ENCODE measurements at regions not wholly inside any gene's neighbourhood (a gene's known extent, or its start where the extent isn't known, plus 50 kb on each side); places are given as distances from the start of the nearest gene placed in this dataset.

DNA sequence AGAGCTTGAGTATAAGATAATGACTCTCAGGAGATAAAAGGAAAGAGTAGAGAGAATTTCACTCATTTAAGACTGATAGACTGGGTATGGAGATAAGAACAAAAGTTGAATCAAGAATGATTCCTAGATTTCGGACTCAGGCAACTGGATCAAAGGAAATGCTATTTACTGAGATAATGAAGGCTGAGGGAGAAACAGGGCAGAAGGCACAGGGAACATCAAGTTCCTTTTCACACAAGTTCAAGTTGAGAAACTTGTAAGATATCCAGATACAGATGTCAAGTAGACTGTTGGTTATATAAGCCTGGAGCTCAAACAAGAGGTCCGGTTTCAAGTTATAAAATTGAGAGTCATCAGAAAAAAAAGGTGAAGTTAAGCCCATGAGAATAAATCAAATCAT lies 360.8 kb downstream of the TNS1 start:
- no peaks in the 10 kb centered on the region for H3K9me3 ChIP-seq (ENCODE audit: control insufficient read depth, insufficient read depth, low read length)
- no peak overlapping the region for H3K9ac ChIP-seq (ENCODE audit: low read depth, low read length)
- no peaks in the 10 kb centered on the region for H3K27me3 ChIP-seq (ENCODE audit: control insufficient read depth, insufficient read depth, low read length)
- H3K36me3 ChIP-seq (ENCODE audit: control insufficient read depth, insufficient read depth, low read length): no peaks in the 10 kb centered on the region
- no peaks in the 10 kb centered on the region for H3K4me1 ChIP-seq (ENCODE audit: control insufficient read depth, insufficient read depth, low read length)
- no peak overlapping the region for H3K27ac ChIP-seq (ENCODE audit: low read depth, low read length)
- H3K4me3 ChIP-seq (ENCODE audit: low read depth, low read length): no peak overlapping the region

GRCh38 chr2:217639481-217639880 lies 363.3 kb downstream of the TNS1 start:
- Histone ChIP-seq H3K9ac (ENCODE audit: low read depth, low read length) (no peak overlapping the region), H3K4me1 (ENCODE audit: control insufficient read depth, insufficient read depth, low read length) (no peaks in the 10 kb centered on the region), H3K36me3 (ENCODE audit: control insufficient read depth, insufficient read depth, low read length) (no peaks in the 10 kb centered on the region), H3K27me3 (ENCODE audit: control insufficient read depth, insufficient read depth, low read length) (no peaks in the 10 kb centered on the region), H3K9me3 (ENCODE audit: control insufficient read depth, insufficient read depth, low read length) (no peaks in the 10 kb centered on the region), H3K4me3 (ENCODE audit: low read depth, low read length) (no peak overlapping the region), H3K27ac (ENCODE audit: low read depth, low read length) (no peak overlapping the region)

DNA sequence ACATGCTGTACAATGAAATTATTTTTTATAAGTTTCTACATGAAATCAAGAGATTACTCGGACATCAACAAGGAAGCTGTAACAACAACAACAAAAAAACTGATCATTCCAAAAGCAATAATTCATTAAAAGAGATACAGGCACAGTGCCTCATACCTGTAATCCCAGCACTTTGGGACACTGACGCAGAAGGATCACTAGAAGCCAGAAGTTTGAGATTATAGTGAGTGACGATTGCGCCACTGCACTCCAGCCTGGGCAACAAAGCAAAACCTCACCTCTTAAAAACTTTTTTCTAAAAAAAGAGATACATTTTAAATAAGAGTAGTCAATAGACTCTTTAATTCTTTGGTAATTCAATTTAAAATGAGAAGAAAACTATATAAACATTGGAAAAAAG lies 364.3 kb downstream of the TNS1 start:
- H3K27ac ChIP-seq (ENCODE audit: low read depth, low read length): no peak overlapping the region
- no peaks in the 10 kb centered on the region for H3K36me3 ChIP-seq (ENCODE audit: control insufficient read depth, insufficient read depth, low read length)
- H3K9me3 ChIP-seq (ENCODE audit: control insufficient read depth, insufficient read depth, low read length): no peaks in the 10 kb centered on the region
- no peaks in the 10 kb centered on the region for H3K27me3 ChIP-seq (ENCODE audit: control insufficient read depth, insufficient read depth, low read length)
- H3K9ac ChIP-seq (ENCODE audit: low read depth, low read length): no peak overlapping the region
- H3K4me3 ChIP-seq (ENCODE audit: low read depth, low read length): no peak overlapping the region
- H3K4me1 ChIP-seq (ENCODE audit: control insufficient read depth, insufficient read depth, low read length): no peaks in the 10 kb centered on the region

- Histone ChIP-seq H3K36me3 (ENCODE audit: control insufficient read depth, insufficient read depth, low read length) (no peaks in the 10 kb centered on the region), H3K4me3 (ENCODE audit: low read depth, low read length) (no peak overlapping the region), H3K4me1 (ENCODE audit: control insufficient read depth, insufficient read depth, low read length) (no peaks in the 10 kb centered on the region), H3K9me3 (ENCODE audit: control insufficient read depth, insufficient read depth, low read length) (no peaks in the 10 kb centered on the region), H3K27me3 (ENCODE audit: control insufficient read depth, insufficient read depth, low read length) (no peaks in the 10 kb centered on the region), H3K9ac (ENCODE audit: low read depth, low read length) (no peak overlapping the region), H3K27ac (ENCODE audit: low read depth, low read length) (no peak overlapping the region)
Observed at GRCh38 chr2:217638031-217638430, 364.8 kb downstream of the TNS1 start.

GRCh38 chr2:217636991-217637561 lies 365.7 kb downstream of the TNS1 start:
- H3K4me1 ChIP-seq (ENCODE audit: control insufficient read depth, insufficient read depth, low read length): no peaks in the 10 kb centered on the region
- no peaks in the 10 kb centered on the region for H3K9me3 ChIP-seq (ENCODE audit: control insufficient read depth, insufficient read depth, low read length)
- H3K4me3 ChIP-seq (ENCODE audit: low read depth, low read length): no peak overlapping the region
- no peak overlapping the region for H3K27ac ChIP-seq (ENCODE audit: low read depth, low read length)
- no peak overlapping the region for H3K9ac ChIP-seq (ENCODE audit: low read depth, low read length)
- H3K27me3 ChIP-seq (ENCODE audit: control insufficient read depth, insufficient read depth, low read length): no peaks in the 10 kb centered on the region
- H3K36me3 ChIP-seq (ENCODE audit: control insufficient read depth, insufficient read depth, low read length): no peaks in the 10 kb centered on the region

DNA sequence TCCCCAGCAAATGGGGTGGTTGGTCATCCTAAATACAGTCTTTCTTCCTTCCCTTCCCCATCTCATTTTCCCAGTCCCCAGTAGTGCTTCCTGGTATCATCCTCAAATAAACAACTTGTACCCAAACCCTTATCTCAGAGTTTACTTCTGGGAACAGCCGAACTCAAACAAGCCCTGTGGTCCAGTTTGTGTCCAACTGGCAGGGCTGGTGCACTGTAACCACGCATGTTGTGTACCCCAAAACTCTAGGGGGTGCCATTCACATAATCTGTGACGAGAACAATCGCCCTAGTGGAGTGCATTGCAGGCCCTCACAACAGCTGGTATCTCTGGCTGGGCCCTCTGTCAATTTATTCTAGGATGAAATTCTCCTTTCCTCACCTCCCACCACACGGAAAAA lies 366.2 kb downstream of the TNS1 start:
- Histone ChIP-seq H3K27ac (ENCODE audit: low read depth, low read length) (no peak overlapping the region), H3K4me1 (ENCODE audit: control insufficient read depth, insufficient read depth, low read length) (no peaks in the 10 kb centered on the region), H3K4me3 (ENCODE audit: low read depth, low read length) (no peak overlapping the region), H3K27me3 (ENCODE audit: control insufficient read depth, insufficient read depth, low read length) (no peaks in the 10 kb centered on the region), H3K9ac (ENCODE audit: low read depth, low read length) (no peak overlapping the region), H3K9me3 (ENCODE audit: control insufficient read depth, insufficient read depth, low read length) (no peaks in the 10 kb centered on the region), H3K36me3 (ENCODE audit: control insufficient read depth, insufficient read depth, low read length) (no peaks in the 10 kb centered on the region)

GRCh38 chr2:217634871-217635270 lies 367.9 kb downstream of the TNS1 start:
- Histone ChIP-seq H3K4me3 (ENCODE audit: low read depth, low read length) (no peak overlapping the region), H3K4me1 (ENCODE audit: control insufficient read depth, insufficient read depth, low read length) (no peaks in the 10 kb centered on the region), H3K9ac (ENCODE audit: low read depth, low read length) (no peak overlapping the region), H3K9me3 (ENCODE audit: control insufficient read depth, insufficient read depth, low read length) (no peaks in the 10 kb centered on the region), H3K27me3 (ENCODE audit: control insufficient read depth, insufficient read depth, low read length) (no peaks in the 10 kb centered on the region), H3K27ac (ENCODE audit: low read depth, low read length) (no peak overlapping the region), H3K36me3 (ENCODE audit: control insufficient read depth, insufficient read depth, low read length) (no peaks in the 10 kb centered on the region)

- no peaks in the 10 kb centered on the region for H3K4me1 ChIP-seq (ENCODE audit: control insufficient read depth, insufficient read depth, low read length)
Observed at GRCh38 chr2:217632043-217632442, 370.8 kb downstream of the TNS1 start.

DNA sequence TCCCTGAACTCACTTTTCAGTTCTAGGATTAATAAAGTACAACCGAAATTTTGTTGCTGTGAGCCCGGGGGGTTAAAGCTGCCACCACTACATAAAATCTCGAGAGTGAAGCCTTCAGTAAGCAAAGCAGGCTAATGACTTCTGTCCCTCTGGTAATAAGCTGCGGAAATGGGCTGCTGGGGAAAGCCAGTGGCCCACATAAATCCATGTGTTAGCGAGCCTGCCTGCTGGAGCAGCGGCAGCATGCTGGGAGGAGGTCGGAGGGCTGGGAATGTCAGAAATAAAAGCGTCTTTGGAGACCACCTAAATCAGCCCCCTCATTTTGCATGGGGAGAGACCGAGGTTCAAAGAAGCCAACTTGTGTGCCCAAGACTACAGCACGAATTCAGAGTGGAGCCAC lies 371.7 kb downstream of the TNS1 start:
- H3K9ac ChIP-seq (ENCODE audit: low read depth, low read length): no peak overlapping the region
- no peaks in the 10 kb centered on the region for H3K36me3 ChIP-seq (ENCODE audit: control insufficient read depth, insufficient read depth, low read length)
- H3K9me3 ChIP-seq (ENCODE audit: control insufficient read depth, insufficient read depth, low read length): no peaks in the 10 kb centered on the region
- no peak overlapping the region for H3K27ac ChIP-seq (ENCODE audit: low read depth, low read length)
- H3K4me3 ChIP-seq (ENCODE audit: low read depth, low read length): no peak overlapping the region
- no peaks in the 10 kb centered on the region for H3K4me1 ChIP-seq (ENCODE audit: control insufficient read depth, insufficient read depth, low read length)
- no peaks in the 10 kb centered on the region for H3K27me3 ChIP-seq (ENCODE audit: control insufficient read depth, insufficient read depth, low read length)

More at GRCh38 chr2:217632043-217632442, 370.8 kb downstream of the TNS1 start:
- no peak overlapping the region for H3K4me3 ChIP-seq (ENCODE audit: low read depth, low read length)
- no peak overlapping the region for H3K9ac ChIP-seq (ENCODE audit: low read depth, low read length)
- H3K36me3 ChIP-seq (ENCODE audit: control insufficient read depth, insufficient read depth, low read length): no peaks in the 10 kb centered on the region
- no peak overlapping the region for H3K27ac ChIP-seq (ENCODE audit: low read depth, low read length)
- H3K27me3 ChIP-seq (ENCODE audit: control insufficient read depth, insufficient read depth, low read length): no peaks in the 10 kb centered on the region
- H3K9me3 ChIP-seq (ENCODE audit: control insufficient read depth, insufficient read depth, low read length): no peaks in the 10 kb centered on the region

DNA sequence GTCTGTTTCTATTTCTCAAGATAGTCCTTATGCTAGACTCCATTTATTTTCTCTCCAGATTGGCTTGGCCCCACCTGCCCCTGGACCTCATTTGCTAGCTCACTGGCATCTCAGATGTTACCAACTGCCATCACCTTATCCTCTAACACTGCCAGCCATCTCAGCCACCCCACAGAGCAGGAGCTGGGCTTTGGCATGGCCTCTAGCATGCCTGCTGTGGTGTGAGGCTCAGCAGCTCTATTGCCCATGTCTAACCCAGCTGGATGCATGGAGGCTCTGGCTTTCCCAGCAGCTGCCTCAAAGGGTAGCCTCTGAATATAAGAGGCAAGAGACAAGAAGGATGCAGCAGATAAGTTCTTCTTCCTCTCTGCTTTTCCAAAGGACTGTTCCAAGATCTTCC lies 373.4 kb downstream of the TNS1 start:
- H3K27me3 ChIP-seq (ENCODE audit: control insufficient read depth, insufficient read depth, low read length): no peaks in the 10 kb centered on the region
- H3K4me1 ChIP-seq (ENCODE audit: control insufficient read depth, insufficient read depth, low read length): no peaks in the 10 kb centered on the region
- H3K4me3 ChIP-seq (ENCODE audit: low read depth, low read length): no peak overlapping the region
- H3K36me3 ChIP-seq (ENCODE audit: control insufficient read depth, insufficient read depth, low read length): no peaks in the 10 kb centered on the region
- H3K27ac ChIP-seq (ENCODE audit: low read depth, low read length): no peak overlapping the region
- no peak overlapping the region for H3K9ac ChIP-seq (ENCODE audit: low read depth, low read length)
- H3K9me3 ChIP-seq (ENCODE audit: control insufficient read depth, insufficient read depth, low read length): no peaks in the 10 kb centered on the region

DNA sequence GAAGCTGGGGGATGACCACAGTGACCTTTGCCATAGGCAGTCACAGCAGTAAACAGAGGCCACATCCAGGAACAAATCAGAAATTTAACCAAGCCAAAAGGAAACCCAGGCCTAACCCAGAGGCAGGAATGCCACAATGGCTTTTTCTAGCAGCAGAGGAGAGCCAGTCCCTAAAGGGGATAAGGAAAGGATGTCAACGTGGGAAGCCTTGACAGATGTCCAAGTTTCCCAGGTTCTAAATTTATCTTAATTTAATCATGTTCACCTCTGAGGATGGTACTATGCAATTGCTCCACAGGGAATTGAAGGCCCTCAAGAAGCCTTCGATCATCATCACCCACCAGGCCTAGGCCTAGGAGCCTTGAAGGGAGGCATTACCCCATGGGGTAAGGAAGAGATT lies 374.7 kb downstream of the TNS1 start:
- H3K4me1 ChIP-seq (ENCODE audit: control insufficient read depth, insufficient read depth, low read length): peaks cover 2% of the 10 kb centered on the region; the same call in 1 of the 2 replicates
- H3K9me3 ChIP-seq (ENCODE audit: control insufficient read depth, insufficient read depth, low read length): no peaks in the 10 kb centered on the region

GRCh38 chr2:217626926-217627325 lies 375.9 kb downstream of the TNS1 start:
- Histone ChIP-seq H3K36me3 (ENCODE audit: control insufficient read depth, insufficient read depth, low read length) (no peaks in the 10 kb centered on the region), H3K27me3 (ENCODE audit: control insufficient read depth, insufficient read depth, low read length) (no peaks in the 10 kb centered on the region), H3K9me3 (ENCODE audit: control insufficient read depth, insufficient read depth, low read length) (no peaks in the 10 kb centered on the region), H3K4me1 (ENCODE audit: control insufficient read depth, insufficient read depth, low read length) (peaks cover 13% of the 10 kb centered on the region), H3K27ac (ENCODE audit: low read depth, low read length) (no peak overlapping the region), H3K4me3 (ENCODE audit: low read depth, low read length) (no peak overlapping the region), H3K9ac (ENCODE audit: low read depth, low read length) (no peak overlapping the region)

More for the DNA sequence above, 374.7 kb downstream of the TNS1 start:
- Histone ChIP-seq H3K27ac (ENCODE audit: low read depth, low read length) (no peak overlapping the region), H3K9ac (ENCODE audit: low read depth, low read length) (no peak overlapping the region), H3K27me3 (ENCODE audit: control insufficient read depth, insufficient read depth, low read length) (no peaks in the 10 kb centered on the region), H3K36me3 (ENCODE audit: control insufficient read depth, insufficient read depth, low read length) (no peaks in the 10 kb centered on the region), H3K4me3 (ENCODE audit: low read depth, low read length) (no peak overlapping the region)
